Esophagus squamous epithelium (tissue), 4 donors: ENCODE measurements at regions not wholly inside any gene's neighbourhood (a gene's known extent, or its start where the extent isn't known, plus 50 kb on each side); places are given as distances from the start of the nearest gene placed in this dataset.

Experiments used
- CTCF ChIP-seq, 6 experiments: fragments of 450-650 bp in 4 of 6; fragments of 200-600 bp in 2 of 6; sonication (generic) in 2 of 6; IDR thresholded peaks; one replicate each; pipeline ENCODE4 v1.5.1; 2016 to 2019; ENCODE audit warnings: antibody characterized with exemption in 6 of 6, mild to moderate bottlenecking in 4 of 6, moderate library complexity in 4 of 6
- POLR2A ChIP-seq, 4 donors: fragments of 450-650 bp; IDR thresholded peaks; one replicate each; pipeline ENCODE4 v1.6.1; 2017; ENCODE audit warnings: antibody characterized with exemption in 4 of 4, mild to moderate bottlenecking in 4 of 4, moderate library complexity in 3 of 4

- TF ChIP-seq CTCF (IDR thresholded peaks at IDR 0.05) (no peak), POLR2A (IDR thresholded peaks at IDR 0.05) (no peak)
Measured at GRCh38 chr5:2203774-2204173, 321.0 kb upstream of the IRX4 start.
